ENCODE measurements at regions not wholly inside any gene's neighbourhood (a gene's known extent, or its start where the extent isn't known, plus 50 kb on each side); places are given as distances from the start of the nearest gene placed in this dataset.
"Not testable (repeated sequence)": the region's sequence is repeated elsewhere in the genome, so short reads cannot be mapped to it uniquely, and the experiment has no call there.

DNA sequence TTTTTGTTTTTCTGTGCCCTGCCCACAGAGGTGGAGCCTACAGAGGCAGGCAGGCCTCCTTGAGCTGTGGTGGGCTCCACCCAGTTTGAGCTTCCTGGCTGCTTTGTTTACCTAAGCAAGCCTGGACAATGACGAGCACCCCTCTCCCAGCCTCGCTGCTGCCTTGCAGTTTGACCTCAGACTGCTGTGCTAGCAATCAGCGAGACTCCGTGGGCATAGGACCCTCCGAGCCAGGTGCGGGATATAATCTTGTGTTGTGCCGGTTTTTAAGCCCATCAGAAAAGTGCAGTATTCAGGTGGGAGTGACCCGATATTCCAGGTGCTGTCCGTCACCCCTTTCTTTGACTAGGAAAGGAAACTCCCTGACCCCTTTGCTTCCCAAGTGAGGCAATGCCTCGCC, 786.1 kb downstream of the OR4C45 start:
- H3K27ac Mint-ChIP-seq; H3K36me3 Mint-ChIP-seq (ENCODE audit: low read depth); intact Hi-C loops (cut with micrococcal nuclease); H3K27me3 Mint-ChIP-seq; H3K4me3 Mint-ChIP-seq; H3K4me1 Mint-ChIP-seq (ENCODE audit: low read depth): not testable (repeated sequence)
- peaks cover 53% of the 10 kb centered on the region for H3K9me3 Mint-ChIP-seq
